Mesothelial cell of epicardium (in vitro differentiated cells): ENCODE measurements at regions not wholly inside any gene's neighbourhood (a gene's known extent, or its start where the extent isn't known, plus 50 kb on each side); places are given as distances from the start of the nearest gene placed in this dataset.
"Not testable (repeated sequence)": the region's sequence is repeated elsewhere in the genome, so short reads cannot be mapped to it uniquely, and the experiment has no call there.

Experiments
- DNase-seq, 2 experiments: peaks; one replicate each; pipeline ENCODE4 v3.0.0; 2021; ENCODE audit warnings: low spot score in 2 of 2; ENCODE audit not compliant: unreplicated experiment in 2 of 2
- H3K27ac Mint-ChIP-seq: 2 replicates; pipeline ENCODE4 v1.8.0; 2021; ENCODE audit warnings: mixed read lengths
- H3K27me3 Mint-ChIP-seq: 2 replicates; pipeline ENCODE4 v1.8.0; 2021; ENCODE audit warnings: low read depth, mixed read lengths
- H3K36me3 Mint-ChIP-seq: 2 replicates; pipeline ENCODE4 v1.8.0; 2021; ENCODE audit warnings: mixed read lengths
- H3K4me1 Mint-ChIP-seq: 2 replicates; pipeline ENCODE4 v1.8.0; 2021; ENCODE audit warnings: mixed read lengths
- H3K4me3 Mint-ChIP-seq: 2 replicates; pipeline ENCODE4 v1.8.0; 2021; ENCODE audit warnings: mild to moderate bottlenecking, moderate library complexity, mixed read lengths
- H3K9me3 Mint-ChIP-seq: 2 replicates; pipeline ENCODE4 v1.8.0; 2021; ENCODE audit warnings: mixed read lengths
- CTCF ChIP-seq: fragments of 200-600 bp; sonication (generic); IDR thresholded peaks from one replicate; pipeline ENCODE4 v1.5.0; 2021; ENCODE audit warnings: antibody characterized with exemption; ENCODE audit not compliant: unreplicated experiment

- TF ChIP-seq CTCF = no peak
- Mint-ChIP-seq H3K4me1 (peaks cover 18% of the 10 kb centered on the region), H3K4me3 (no peak overlapping the region), H3K9me3 (peaks cover 5% of the 10 kb centered on the region), H3K27ac (peak overlapping the region; percentile 21), H3K36me3 (no peaks in the 10 kb centered on the region), H3K27me3 (no peaks in the 10 kb centered on the region)
- no peak for DNase-seq
Observed at GRCh38 chr16:88195269-88195705, 187.5 kb upstream of the ZNF469 start.

GRCh38 chr16:88195911-88196465 is 186.8 kb upstream of the ZNF469 start:
- H3K27me3 Mint-ChIP-seq = no peaks in the 10 kb centered on the region

DNA sequence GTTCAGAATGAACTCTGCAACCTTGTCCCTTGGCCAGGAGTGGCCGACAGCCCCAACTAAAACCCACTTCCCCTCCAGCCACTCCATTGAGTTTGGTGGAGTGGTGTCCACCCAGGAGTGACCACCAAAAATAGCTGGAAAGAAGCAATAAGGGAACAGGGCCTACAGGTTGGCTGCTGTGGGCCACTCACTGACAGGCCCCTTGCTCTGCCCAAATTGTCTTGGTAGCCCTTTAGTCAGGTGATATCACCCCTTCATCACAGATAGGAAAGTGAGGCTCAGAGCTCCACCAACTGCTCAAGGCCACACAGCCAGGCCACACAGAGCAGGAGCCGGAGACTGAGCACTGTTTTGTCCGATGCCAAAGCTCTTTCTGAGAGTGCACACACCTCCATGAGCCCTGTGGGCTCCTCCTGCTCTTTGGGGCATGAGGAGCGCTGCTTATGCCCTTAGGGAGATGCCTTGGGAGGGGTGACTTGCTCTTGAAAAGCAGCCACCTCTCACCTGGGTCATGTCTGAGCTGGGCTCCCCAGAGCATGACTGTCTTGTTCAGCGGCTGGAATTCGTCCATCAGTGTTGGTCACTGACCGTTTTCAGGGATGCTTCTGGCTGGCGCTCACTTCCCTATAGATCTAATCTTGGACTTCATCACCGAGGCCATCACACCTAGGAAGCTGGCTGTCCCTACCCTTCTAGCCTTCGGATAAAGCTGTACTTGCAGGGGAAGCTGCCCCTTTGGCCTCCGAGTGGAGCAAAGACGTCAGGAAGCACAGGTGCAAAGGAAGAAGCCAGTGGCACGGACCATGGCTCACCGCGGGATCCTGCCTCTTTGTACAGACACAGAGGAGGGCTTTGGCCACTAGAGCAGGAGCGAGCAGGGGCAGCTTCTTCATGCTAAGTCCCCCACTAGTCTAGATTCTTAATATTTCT is 186.0 kb upstream of the ZNF469 start:
- DNase-seq = peak in 1 of 2 experiments; percentile 30
- Mint-ChIP-seq H3K27ac (no peak overlapping the region), H3K4me3 (no peak overlapping the region), H3K4me1 (peaks cover 21% of the 10 kb centered on the region), H3K27me3 (no peaks in the 10 kb centered on the region), H3K9me3 (peaks cover 5% of the 10 kb centered on the region), H3K36me3 (no peaks in the 10 kb centered on the region)
- no peak for TF ChIP-seq CTCF

More at GRCh38 chr16:88195911-88196465, 186.8 kb upstream of the ZNF469 start:
- Mint-ChIP-seq H3K4me3 (no peak overlapping the region), H3K27ac (no peak overlapping the region), H3K36me3 (no peaks in the 10 kb centered on the region), H3K9me3 (peaks cover 5% of the 10 kb centered on the region), H3K4me1 (peaks cover 21% of the 10 kb centered on the region)
- no peak for DNase-seq
- TF ChIP-seq CTCF = no peak

- TF ChIP-seq CTCF = no peak
- no peaks in the 10 kb centered on the region for H3K27me3 Mint-ChIP-seq
- H3K36me3 Mint-ChIP-seq = no peaks in the 10 kb centered on the region
- H3K9me3 Mint-ChIP-seq = no peaks in the 10 kb centered on the region
- no peak overlapping the region for H3K4me3 Mint-ChIP-seq
- peaks cover 21% of the 10 kb centered on the region for H3K4me1 Mint-ChIP-seq
- no peak overlapping the region for H3K27ac Mint-ChIP-seq
- peak in 1 of 2 experiments; percentile 31 for DNase-seq
Observed at GRCh38 chr16:88197481-88198456, 185.0 kb upstream of the ZNF469 start.

- peak in 1 of 2 experiments; percentile 26 for DNase-seq
- not testable (repeated sequence) for H3K36me3 Mint-ChIP-seq
- H3K4me1 Mint-ChIP-seq = peaks cover 21% of the 10 kb centered on the region
Observed at GRCh38 chr16:88198457-88199295, 184.1 kb upstream of the ZNF469 start.

GRCh38 chr16:88199296-88200153 is 183.2 kb upstream of the ZNF469 start:
- H3K4me3 Mint-ChIP-seq, H3K27ac Mint-ChIP-seq, H3K27me3 Mint-ChIP-seq, H3K36me3 Mint-ChIP-seq, H3K9me3 Mint-ChIP-seq: not testable (repeated sequence)
- peak in 1 of 2 experiments; percentile 33 for DNase-seq
- H3K4me1 Mint-ChIP-seq = peaks cover 15% of the 10 kb centered on the region

More at GRCh38 chr16:88198457-88199295, 184.1 kb upstream of the ZNF469 start:
- H3K9me3 Mint-ChIP-seq, H3K27me3 Mint-ChIP-seq, H3K4me3 Mint-ChIP-seq, H3K27ac Mint-ChIP-seq: not testable (repeated sequence)

- H3K9me3 Mint-ChIP-seq, H3K36me3 Mint-ChIP-seq, H3K27me3 Mint-ChIP-seq, H3K4me3 Mint-ChIP-seq, H3K4me1 Mint-ChIP-seq: not testable (repeated sequence)
- peak in 1 of 2 experiments; percentile 42 for DNase-seq
- peak overlapping the region; percentile 83 for H3K27ac Mint-ChIP-seq
Observed at GRCh38 chr16:88200154-88200895, 182.4 kb upstream of the ZNF469 start.
